HCT116 (cell line): ENCODE measurements at regions not wholly inside any gene's neighbourhood (a gene's known extent, or its start where the extent isn't known, plus 50 kb on each side); places are given as distances from the start of the nearest gene placed in this dataset.

Source experiments
- ATAC-seq: fragments of 200-7000 bp; cut with Tn5 transposase; 2 replicates; pipeline ENCODE4 v1.9.1; 2020; ENCODE audit warnings: mild to moderate bottlenecking, moderate library complexity
- BruUV-seq: library from RNA; stranded (reverse); fragments of 400-500 nt; replicated peaks from 2 replicates; lab custom pipeline; 2021; lab: Mats Ljungman, UMichigan
- CTCF ChIA-PET: fragments of 300-600 bp; sonication (Branson Sonifier 250); formaldehyde crosslinking; loops from one replicate; lab custom pipeline; 2021; ENCODE audit warnings: antibody characterized with exemption; lab: Charles Lee
- POLR2A ChIA-PET: fragments of 300-600, 350-600 bp; sonication (Branson Sonifier 250); formaldehyde crosslinking; loops from one replicate; lab custom pipeline; 2021; ENCODE audit warnings: antibody characterized with exemption; lab: Charles Lee
- RAD21 ChIA-PET, 2 experiments: fragments of 300-600 bp; sonication (Branson Sonifier 250); formaldehyde crosslinking; loops; one replicate each; lab custom pipeline; 2023; ENCODE audit warnings: low total read pairs in 2 of 2; ENCODE audit not compliant: uncharacterized antibody in 2 of 2, unreplicated experiment in 2 of 2, low non-redundant PET in 1 of 2; lab: Charles Lee
- DNase-seq: peaks from one replicate; pipeline ENCODE4 v3.0.0-alpha.2; 2010; ENCODE audit warnings: low read depth, low spot score
- H2AFZ ChIP-seq: fragments of 200-600 bp; shearing (Covaris generic), sonication (generic); 2 replicates; pipeline ENCODE4 v1.6.1; 2017; ENCODE audit warnings: low read depth, mixed run types, mixed read lengths, antibody characterized with exemption, low read length; ENCODE audit not compliant: poor library complexity, severe bottlenecking
- H3K27ac ChIP-seq: 2 replicates; pipeline ENCODE4 v1.5.1; 2012; ENCODE audit warnings: low read depth, low read length
- H3K27me3 ChIP-seq: fragments of 200-600 bp; sonication (generic); 2 replicates; pipeline ENCODE4 v1.6.1; 2016; ENCODE audit warnings: mixed run types, low read length, mixed read lengths; ENCODE audit not compliant: insufficient read depth
- H3K36me3 ChIP-seq, 2 experiments: fragments of 200-500 bp in 1 of 2; fragments of 200-600 bp in 1 of 2; sonication (Bioruptor generic) in 1 of 2; sonication (generic) in 1 of 2; 2 replicates each; pipeline versions ENCODE4 v1.5.1 to v1.6.1; 2014 to 2016; ENCODE audit warnings: low read length in 2 of 2, inconsistent platforms in 1 of 2, mixed read lengths in 1 of 2, mixed run types in 1 of 2; ENCODE audit not compliant: insufficient read depth in 2 of 2, control insufficient read depth in 1 of 2
- H3K4me1 ChIP-seq, 2 experiments: fragments of 200-600 bp in 1 of 2; sonication (generic) in 1 of 2; 2 replicates each; pipeline versions ENCODE4 v1.5.1 to v1.6.1; 2012 to 2017; ENCODE audit warnings: low read length in 2 of 2, inconsistent platforms in 1 of 2, mild to moderate bottlenecking in 1 of 2, mixed read lengths in 1 of 2, mixed run types in 1 of 2, moderate library complexity in 1 of 2; ENCODE audit not compliant: insufficient read depth in 2 of 2, control insufficient read depth in 1 of 2
- H3K4me2 ChIP-seq: fragments of 200-600 bp; sonication (generic); 2 replicates; pipeline ENCODE4 v1.6.1; 2017; ENCODE audit warnings: mixed run types, low read length, mixed read lengths
- H3K4me3 ChIP-seq, 2 experiments: fragments of 200-600 bp in 1 of 2; sonication (generic) in 1 of 2; replicated peaks in 1 of 2; 2 replicates each; pipeline ENCODE4 v1.5.1; 2011 to 2016; ENCODE audit warnings: low read length in 2 of 2, control low read depth in 1 of 2, low read depth in 1 of 2, mild to moderate bottlenecking in 1 of 2, mixed read lengths in 1 of 2, mixed run types in 1 of 2
- H3K79me2 ChIP-seq: fragments of 200-600 bp; sonication (generic); 2 replicates; pipeline ENCODE4 v1.6.1; 2017; ENCODE audit warnings: mild to moderate bottlenecking, mixed run types, low read length, moderate library complexity, mixed read lengths; ENCODE audit not compliant: insufficient read depth
- H3K9ac ChIP-seq: fragments of 200-600 bp; sonication (generic); 2 replicates; pipeline ENCODE4 v1.6.1; 2016; ENCODE audit warnings: low read length, mixed read lengths
- H3K9me2 ChIP-seq: fragments of 200-600 bp; sonication (generic), shearing (Covaris generic); 2 replicates; pipeline ENCODE4 v1.6.1; 2017; ENCODE audit warnings: mixed run types, mild to moderate bottlenecking, moderate library complexity; ENCODE audit not compliant: insufficient read depth
- H3K9me3 ChIP-seq, 2 experiments: fragments of 200-500 bp in 1 of 2; fragments of 200-600 bp in 1 of 2; sonication (Bioruptor generic) in 1 of 2; sonication (generic) in 1 of 2; 2 replicates each; pipeline ENCODE4 v1.6.1; 2014 to 2017; ENCODE audit warnings: low read length in 2 of 2, mixed read lengths in 2 of 2, inconsistent platforms in 1 of 2, low read depth in 1 of 2, mild to moderate bottlenecking in 1 of 2, mixed run types in 1 of 2, moderate library complexity in 1 of 2; ENCODE audit not compliant: control insufficient read depth in 1 of 2, insufficient read depth in 1 of 2
- H4K20me1 ChIP-seq: fragments of 200-600 bp; sonication (generic), shearing (Covaris generic); 2 replicates; pipeline ENCODE4 v1.6.1; 2017; ENCODE audit warnings: mixed run types, mild to moderate bottlenecking, moderate library complexity; ENCODE audit not compliant: insufficient read depth
- ATF3 ChIP-seq: IDR thresholded peaks from 2 replicates; pipeline ENCODE4 v1.6.1; 2012
- CBX3 ChIP-seq: IDR thresholded peaks from 2 replicates; pipeline ENCODE4 v1.6.1; 2012; ENCODE audit warnings: low read depth
- CEBPB ChIP-seq: IDR thresholded peaks from 2 replicates; pipeline ENCODE4 v1.6.1; 2012; ENCODE audit warnings: low read depth
- EGR1 ChIP-seq: IDR thresholded peaks from 2 replicates; pipeline ENCODE4 v1.6.1; 2012; ENCODE audit warnings: low read depth
- EZH2 ChIP-seq: fragments of 200-600 bp; sonication (generic); IDR thresholded peaks from 2 replicates; pipeline ENCODE4 v1.6.1; 2017; ENCODE audit warnings: antibody characterized with exemption, mixed run types
- FOSL1 ChIP-seq: IDR thresholded peaks from 2 replicates; pipeline ENCODE4 v1.6.1; 2012; ENCODE audit warnings: low read depth
- JUND ChIP-seq: IDR thresholded peaks from 2 replicates; pipeline ENCODE4 v1.6.1; 2012
- MAX ChIP-seq: IDR thresholded peaks from 2 replicates; pipeline ENCODE4 v1.6.1; 2012
- RAD21 ChIP-seq: IDR thresholded peaks from 2 replicates; pipeline ENCODE4 v1.6.1; 2012; ENCODE audit warnings: low read depth, mild to moderate bottlenecking
- SIN3A ChIP-seq: IDR thresholded peaks from 2 replicates; pipeline ENCODE4 v1.6.1; 2012; ENCODE audit warnings: low read depth
- SP1 ChIP-seq: IDR thresholded peaks from 2 replicates; pipeline ENCODE4 v1.6.1; 2012; ENCODE audit warnings: low read depth
- TCF7L2 ChIP-seq: IDR thresholded peaks from 2 replicates; pipeline ENCODE4 v1.7.0; 2011; ENCODE audit warnings: borderline replicate concordance, inconsistent platforms; ENCODE audit not compliant: insufficient read depth, insufficient read length; ENCODE audit errors: extremely low read depth
- ZBTB33 ChIP-seq: IDR thresholded peaks from 2 replicates; pipeline ENCODE4 v1.6.1; 2011; ENCODE audit warnings: mild to moderate bottlenecking, low read length, moderate library complexity; ENCODE audit not compliant: insufficient replicate concordance; ENCODE audit errors: extremely low read depth
- ZFX ChIP-seq: fragments of 450-650 bp; IDR thresholded peaks from 2 replicates; pipeline ENCODE4 v1.6.1; 2017
- ZNF274 ChIP-seq: fragments of 200-500 bp; sonication (Bioruptor generic); IDR thresholded peaks from 2 replicates; pipeline ENCODE4 v1.6.1; 2014; ENCODE audit warnings: mild to moderate bottlenecking, low read depth, low read length, inconsistent platforms
- intact Hi-C: fragments of 100-400 bp; cut with micrococcal nuclease; formaldehyde crosslinking; loops from 2 replicates; pipeline ENCODE4 v1.10.0; 2022
- TF ChIP-seq, protein P1 (sequence below): IDR thresholded peaks from 2 replicates; pipeline ENCODE4 v1.6.1; 2012; ENCODE audit warnings: low read depth

DNA sequence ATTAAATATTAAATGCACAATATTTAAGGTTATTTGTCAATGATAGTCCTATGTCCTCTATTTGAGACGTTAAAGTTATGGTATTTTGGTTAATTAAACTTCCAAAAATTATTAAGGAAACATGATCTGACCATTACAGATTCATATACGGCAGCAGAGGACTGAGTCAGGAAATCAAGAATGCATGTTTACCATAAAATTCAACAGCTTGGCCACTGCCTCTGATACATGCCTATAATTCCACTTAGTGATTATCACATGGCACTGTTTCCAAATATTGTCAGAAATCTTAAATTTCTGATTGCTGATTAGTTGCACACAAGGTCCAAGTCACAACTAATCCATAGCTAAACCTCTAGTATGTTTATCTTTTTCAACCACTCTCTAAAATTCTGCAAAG lies 232.2 kb upstream of the UGT8 start:
- Histone ChIP-seq H2AFZ (no peak overlapping the region), H4K20me1 (no peaks in the 10 kb centered on the region), H3K27me3 (no peaks in the 10 kb centered on the region), H3K27ac (no peak overlapping the region), H3K9me2 (no peaks in the 10 kb centered on the region), H3K9me3 (no peaks in the 10 kb centered on the region), H3K4me1 (peaks cover 0 to 5% of the 10 kb centered on the region in 2 experiments; a peak in 1 of 4 replicates), H3K9ac (no peak overlapping the region), H3K4me2 (no peak overlapping the region), H3K79me2 (no peaks in the 10 kb centered on the region), H3K36me3 (no peaks in the 10 kb centered on the region), H3K4me3 (no peak overlapping the region)
- TF ChIP-seq ZFX, result no peak
- no peak for TF ChIP-seq ATF3
- no peak for TF ChIP-seq SIN3A
- no peak for TF ChIP-seq ZBTB33
- TF ChIP-seq CEBPB, result no peak
- RAD21 ChIA-PET, result interaction anchor here in 1 of 2 experiments (0.6 kb wide), 1 partner anchor 39 kb away, joined by 4 read pairs; no protein-coding TSS in a partner anchor
- intact Hi-C loops, result no loop called here
- no TSS peak for BruUV-seq
- POLR2A ChIA-PET, result no interaction called here
- no peak for ATAC-seq
- CTCF ChIA-PET, result no interaction called here
- no peak for DNase-seq

DNA sequence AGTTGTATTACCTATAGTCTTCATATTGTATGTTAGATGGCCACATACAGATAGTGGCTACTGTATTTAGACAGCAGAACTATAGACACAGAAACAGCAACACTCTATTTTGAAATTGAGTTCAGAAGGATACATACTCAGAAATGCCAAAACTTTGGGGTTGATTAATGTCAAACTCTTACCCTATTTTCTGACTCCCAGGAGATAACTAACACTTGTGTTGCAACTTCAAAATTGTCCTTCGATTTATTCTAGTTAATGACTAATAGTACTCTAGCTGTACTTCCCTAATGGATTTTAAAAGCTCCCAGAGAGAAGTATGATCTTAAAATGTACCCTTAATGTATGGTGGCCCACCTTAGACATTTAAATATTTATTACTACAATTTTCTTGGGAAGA lies 229.9 kb upstream of the UGT8 start:
- ChIA-PET CTCF (no interaction called here), RAD21 (no interaction called here), POLR2A (no interaction called here)
- peaks cover 0 to 5% of the 10 kb centered on the region in 2 experiments; a peak in 1 of 4 replicates for H3K4me1 ChIP-seq
- ATAC-seq (no peak), DNase-seq (no peak)
- H3K9me2 ChIP-seq, result no peaks in the 10 kb centered on the region
- no peaks in the 10 kb centered on the region for H3K79me2 ChIP-seq
- no TSS peak for BruUV-seq
- H3K9me3 ChIP-seq, result no peaks in the 10 kb centered on the region
- H4K20me1 ChIP-seq, result no peaks in the 10 kb centered on the region
- intact Hi-C loops, result no loop called here
- H3K36me3 ChIP-seq, result no peaks in the 10 kb centered on the region
- H3K4me3 ChIP-seq, result no peak overlapping the region
- no peak overlapping the region for H3K4me2 ChIP-seq
- no peak overlapping the region for H3K9ac ChIP-seq
- no peak overlapping the region for H3K27ac ChIP-seq
- H2AFZ ChIP-seq, result no peak overlapping the region
- no peaks in the 10 kb centered on the region for H3K27me3 ChIP-seq
- TF ChIP-seq CBX3, result no peak
- no peak for TF ChIP-seq TCF7L2
- no peak for TF ChIP-seq SP1
- TF ChIP-seq EZH2, result no peak
- no peak for TF ChIP-seq MAX
- no peak for TF ChIP-seq ZNF274
- TF ChIP-seq FOSL1, result no peak
- no peak for TF ChIP-seq SIN3A
- TF ChIP-seq, protein P1, sequence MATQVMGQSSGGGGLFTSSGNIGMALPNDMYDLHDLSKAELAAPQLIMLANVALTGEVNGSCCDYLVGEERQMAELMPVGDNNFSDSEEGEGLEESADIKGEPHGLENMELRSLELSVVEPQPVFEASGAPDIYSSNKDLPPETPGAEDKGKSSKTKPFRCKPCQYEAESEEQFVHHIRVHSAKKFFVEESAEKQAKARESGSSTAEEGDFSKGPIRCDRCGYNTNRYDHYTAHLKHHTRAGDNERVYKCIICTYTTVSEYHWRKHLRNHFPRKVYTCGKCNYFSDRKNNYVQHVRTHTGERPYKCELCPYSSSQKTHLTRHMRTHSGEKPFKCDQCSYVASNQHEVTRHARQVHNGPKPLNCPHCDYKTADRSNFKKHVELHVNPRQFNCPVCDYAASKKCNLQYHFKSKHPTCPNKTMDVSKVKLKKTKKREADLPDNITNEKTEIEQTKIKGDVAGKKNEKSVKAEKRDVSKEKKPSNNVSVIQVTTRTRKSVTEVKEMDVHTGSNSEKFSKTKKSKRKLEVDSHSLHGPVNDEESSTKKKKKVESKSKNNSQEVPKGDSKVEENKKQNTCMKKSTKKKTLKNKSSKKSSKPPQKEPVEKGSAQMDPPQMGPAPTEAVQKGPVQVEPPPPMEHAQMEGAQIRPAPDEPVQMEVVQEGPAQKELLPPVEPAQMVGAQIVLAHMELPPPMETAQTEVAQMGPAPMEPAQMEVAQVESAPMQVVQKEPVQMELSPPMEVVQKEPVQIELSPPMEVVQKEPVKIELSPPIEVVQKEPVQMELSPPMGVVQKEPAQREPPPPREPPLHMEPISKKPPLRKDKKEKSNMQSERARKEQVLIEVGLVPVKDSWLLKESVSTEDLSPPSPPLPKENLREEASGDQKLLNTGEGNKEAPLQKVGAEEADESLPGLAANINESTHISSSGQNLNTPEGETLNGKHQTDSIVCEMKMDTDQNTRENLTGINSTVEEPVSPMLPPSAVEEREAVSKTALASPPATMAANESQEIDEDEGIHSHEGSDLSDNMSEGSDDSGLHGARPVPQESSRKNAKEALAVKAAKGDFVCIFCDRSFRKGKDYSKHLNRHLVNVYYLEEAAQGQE, result no peak
- no peak for TF ChIP-seq ZFX
- no peak for TF ChIP-seq JUND
- no peak for TF ChIP-seq EGR1
- TF ChIP-seq RAD21, result no peak
- TF ChIP-seq ATF3, result no peak
